M059J (cell line): ENCODE measurements at regions not wholly inside any gene's neighbourhood (a gene's known extent, or its start where the extent isn't known, plus 50 kb on each side); places are given as distances from the start of the nearest gene placed in this dataset.

ENCODE experiments used
- DNase-seq: peaks from one replicate; pipeline ENCODE4 v3.0.0-alpha.2; 2012; ENCODE audit warnings: low read depth

DNA sequence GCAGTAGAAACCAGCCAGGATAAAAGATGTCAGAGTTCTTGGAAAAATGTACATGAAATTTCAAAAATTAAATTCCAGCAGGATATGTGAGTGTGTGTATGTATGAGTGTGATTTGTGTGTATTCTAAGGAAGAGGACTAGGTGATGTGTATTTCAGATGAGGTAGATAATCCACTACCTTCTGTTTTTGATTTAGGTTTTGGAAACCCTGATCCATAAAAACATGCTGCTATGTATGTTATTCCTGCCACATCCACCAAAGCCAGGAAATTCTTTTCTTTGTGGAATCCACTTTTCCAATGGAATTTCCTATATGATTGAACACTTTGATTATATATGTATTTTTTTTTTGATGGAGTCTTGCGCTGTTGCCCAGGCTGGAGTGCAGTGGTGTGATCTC, 276.9 kb downstream of the UQCRFS1 start:
- DNase-seq: no peak

GRCh38 chr19:28934631-28935030, 278.3 kb downstream of the UQCRFS1 start:
- DNase-seq: no peak

GRCh38 chr19:28933039-28933438, 279.9 kb downstream of the UQCRFS1 start:
- no peak for DNase-seq

DNA sequence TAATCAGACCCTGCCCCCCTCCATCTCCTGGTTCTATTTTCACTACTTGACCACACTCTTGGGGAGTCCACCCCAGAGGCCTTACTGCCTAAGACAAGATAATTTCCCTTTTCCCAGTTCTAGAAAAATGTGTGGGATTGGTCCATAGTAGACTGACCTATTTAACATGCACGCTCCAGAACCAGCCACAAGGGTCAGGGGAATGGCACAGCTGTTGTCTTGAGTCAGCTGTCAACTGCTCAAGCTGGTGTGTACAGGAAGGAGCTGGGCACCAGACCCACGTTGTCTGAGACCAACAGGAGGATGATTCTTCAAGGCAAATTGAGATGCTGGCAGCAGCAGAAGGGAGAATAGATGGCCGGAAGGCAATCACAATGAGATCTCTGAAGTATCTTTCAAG, 280.5 kb downstream of the UQCRFS1 start:
- no peak for DNase-seq

DNA sequence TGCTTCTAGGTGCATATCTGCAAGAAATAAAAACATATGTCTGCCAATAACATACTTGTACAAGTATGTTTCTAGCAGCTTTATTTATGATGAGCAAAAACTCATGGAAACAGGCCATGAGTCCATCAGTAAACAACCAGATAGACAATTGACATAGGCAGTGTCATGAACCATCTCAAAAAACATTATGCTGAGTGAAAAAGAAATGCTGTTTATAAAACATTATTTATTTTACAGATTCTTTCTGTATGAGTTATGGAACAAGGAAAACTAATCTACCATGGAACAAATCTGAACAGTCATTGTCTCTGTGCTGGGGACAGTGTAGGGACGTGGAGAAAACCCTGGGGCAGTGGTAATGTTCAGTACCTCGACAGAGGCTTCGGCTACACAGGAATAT, 283.9 kb downstream of the UQCRFS1 start:
- no peak for DNase-seq

GRCh38 chr19:28927456-28927855, 285.5 kb downstream of the UQCRFS1 start:
- DNase-seq: no peak

GRCh38 chr19:28920269-28921066, 292.5 kb downstream of the UQCRFS1 start:
- DNase-seq: no peak

DNA sequence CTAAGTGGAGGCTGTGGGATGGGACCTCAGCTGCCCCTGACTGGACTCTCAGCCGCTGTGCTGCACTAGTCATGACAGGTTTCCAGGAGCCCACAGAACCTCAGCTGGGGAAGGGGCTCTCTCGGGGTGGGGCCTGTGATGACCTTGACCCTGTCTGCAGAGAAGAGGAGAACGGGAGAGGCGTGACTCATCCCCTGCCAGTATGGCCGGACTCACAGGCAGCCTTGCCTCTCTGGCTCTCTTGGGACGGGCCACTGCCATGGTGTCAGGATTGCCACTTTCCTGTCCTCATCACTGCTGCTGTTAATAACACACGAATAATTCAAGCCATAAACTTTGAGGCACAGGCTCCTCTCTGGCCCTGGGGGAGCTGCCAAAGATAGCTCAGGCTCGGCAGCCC, 295.3 kb downstream of the UQCRFS1 start:
- no peak for DNase-seq

DNA sequence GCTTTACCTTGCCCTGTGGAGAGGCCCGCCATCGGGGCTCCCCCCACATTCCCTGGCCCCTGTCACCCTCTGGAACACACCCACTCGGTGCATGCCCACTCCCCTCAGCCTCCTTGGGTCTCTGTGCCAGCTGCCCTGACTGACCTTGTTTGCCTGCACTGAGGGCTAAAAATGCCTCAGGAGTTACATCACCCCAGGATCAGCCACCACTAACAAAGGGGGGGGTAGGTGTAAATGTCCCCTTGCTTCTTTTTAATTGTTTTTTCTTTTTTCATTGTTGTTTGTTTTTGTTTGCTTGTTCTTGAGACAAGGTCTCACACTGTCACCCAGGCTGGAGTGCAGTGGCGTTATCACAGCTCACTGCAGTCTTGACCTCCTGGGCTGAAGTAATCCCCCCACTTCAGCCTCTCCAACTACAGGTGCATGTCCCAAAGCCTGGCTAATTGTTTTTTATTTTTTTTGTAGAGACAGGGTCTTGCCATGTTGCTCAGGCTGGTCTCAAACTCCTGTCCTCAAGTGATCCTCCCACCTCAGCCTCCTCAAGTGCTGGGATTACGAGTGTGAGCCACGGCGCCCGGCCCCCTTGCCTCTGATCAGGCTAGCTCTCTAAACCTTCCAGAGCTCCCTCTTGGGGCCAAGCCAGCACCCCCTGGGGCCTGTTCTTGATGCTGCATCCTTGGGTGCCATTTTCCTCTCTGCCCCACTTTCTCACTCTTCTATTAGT, 297.1 kb downstream of the UQCRFS1 start:
- DNase-seq: no peak

- no peak for DNase-seq
Measured at GRCh38 chr19:28915202-28915601, 297.7 kb downstream of the UQCRFS1 start.

- no peak for DNase-seq
Measured at GRCh38 chr19:28914173-28914572, 298.8 kb downstream of the UQCRFS1 start.

DNA sequence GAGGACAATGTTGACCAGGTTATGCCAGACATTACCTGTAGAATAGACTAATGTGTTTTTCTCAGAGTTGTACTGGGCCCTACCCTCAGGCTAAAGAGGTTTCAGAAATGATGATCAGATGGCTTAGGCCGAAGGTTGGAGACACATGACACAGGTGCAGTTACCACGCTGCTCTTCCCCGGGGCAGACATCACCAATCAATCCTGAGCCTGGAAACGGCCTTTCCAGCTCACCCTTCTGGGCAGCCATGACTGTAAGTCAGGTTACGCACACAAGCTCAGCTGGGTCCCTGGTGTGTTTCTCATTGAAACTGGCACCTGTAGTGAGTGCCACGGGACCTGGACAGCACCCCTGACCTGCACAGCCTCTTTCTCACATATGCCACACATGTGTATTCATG, 299.3 kb downstream of the UQCRFS1 start:
- no peak for DNase-seq

DNA sequence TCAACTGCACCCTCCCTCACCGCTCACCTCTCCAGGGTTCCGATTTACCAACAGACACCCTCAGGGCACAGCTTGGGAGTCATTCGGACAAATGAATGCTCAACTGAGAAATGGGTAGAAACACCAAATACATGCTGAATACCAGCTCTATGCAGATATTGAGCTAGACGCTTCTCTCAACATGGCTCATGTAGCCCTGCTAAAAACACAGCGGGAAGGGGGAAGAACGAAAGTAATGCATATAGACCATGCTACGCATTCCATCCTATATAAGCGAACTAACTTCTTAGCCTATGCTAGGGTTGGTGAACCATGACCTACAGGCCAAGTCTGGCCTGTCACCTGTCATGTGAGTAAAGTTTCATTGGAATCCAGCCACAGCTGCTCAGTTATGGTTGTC, 304.0 kb downstream of the UQCRFS1 start:
- no peak for DNase-seq

GRCh38 chr19:28907534-28907933, 305.4 kb downstream of the UQCRFS1 start:
- no peak for DNase-seq

- DNase-seq: peak; percentile 2
Measured at GRCh38 chr19:28905996-28906395, 307.0 kb downstream of the UQCRFS1 start.

DNA sequence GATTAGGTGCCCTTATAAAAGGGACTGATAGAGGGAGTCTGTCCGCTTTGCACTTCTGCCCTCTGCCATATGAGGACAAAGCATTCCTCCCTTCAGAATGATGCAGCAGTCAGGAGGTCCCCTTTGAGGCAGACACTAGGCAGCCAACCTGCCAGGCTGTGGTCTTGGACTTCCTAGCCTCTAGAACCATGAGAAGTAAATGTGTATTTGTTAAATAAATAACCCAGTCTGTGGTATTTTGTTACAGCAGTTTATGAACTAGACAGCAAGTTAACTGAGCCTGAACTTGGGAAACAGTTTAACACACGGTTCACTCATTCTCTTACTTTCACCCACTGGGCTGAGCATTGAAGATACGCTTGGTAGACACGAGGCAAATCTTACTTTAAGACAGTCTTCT, 313.2 kb downstream of the UQCRFS1 start:
- no peak for DNase-seq

GRCh38 chr19:28898249-28898648, 314.7 kb downstream of the UQCRFS1 start:
- peak; percentile 3 for DNase-seq

DNA sequence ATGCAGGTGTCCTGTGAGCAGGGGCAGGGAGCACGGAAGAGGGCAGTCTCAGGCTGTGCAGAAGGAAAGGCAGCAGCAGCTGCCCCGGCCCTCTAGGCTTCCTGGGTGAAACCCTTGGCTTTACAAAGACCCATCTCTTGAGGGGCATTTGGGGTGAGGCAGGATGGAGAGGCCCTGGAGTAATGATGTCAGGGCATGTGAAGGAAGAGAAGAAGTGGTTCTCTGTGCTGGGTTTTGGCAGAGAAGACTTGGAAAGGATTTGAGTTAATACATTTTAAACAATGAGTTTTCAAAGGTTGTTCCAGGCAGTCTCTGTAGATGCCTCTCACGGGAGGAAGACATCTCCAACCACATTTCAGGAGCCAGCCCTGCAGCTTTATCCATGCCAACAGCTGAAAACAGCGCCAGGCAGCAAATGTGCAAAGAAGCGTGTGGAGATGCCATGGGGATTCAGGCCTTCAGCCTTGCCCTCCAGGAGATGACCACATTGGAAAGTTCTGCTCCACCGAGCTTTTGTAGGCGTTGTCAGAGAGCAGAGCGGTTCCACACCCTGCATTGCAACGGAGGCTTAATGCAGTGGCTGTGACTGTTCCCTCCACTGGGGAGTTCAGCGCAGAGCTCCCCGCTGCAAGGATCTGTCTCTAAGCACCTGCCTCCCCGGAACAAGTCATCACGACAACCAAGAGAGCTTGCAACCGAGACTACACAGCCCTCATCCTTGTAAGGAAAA, 322.8 kb downstream of the UQCRFS1 start:
- no peak for DNase-seq

DNA sequence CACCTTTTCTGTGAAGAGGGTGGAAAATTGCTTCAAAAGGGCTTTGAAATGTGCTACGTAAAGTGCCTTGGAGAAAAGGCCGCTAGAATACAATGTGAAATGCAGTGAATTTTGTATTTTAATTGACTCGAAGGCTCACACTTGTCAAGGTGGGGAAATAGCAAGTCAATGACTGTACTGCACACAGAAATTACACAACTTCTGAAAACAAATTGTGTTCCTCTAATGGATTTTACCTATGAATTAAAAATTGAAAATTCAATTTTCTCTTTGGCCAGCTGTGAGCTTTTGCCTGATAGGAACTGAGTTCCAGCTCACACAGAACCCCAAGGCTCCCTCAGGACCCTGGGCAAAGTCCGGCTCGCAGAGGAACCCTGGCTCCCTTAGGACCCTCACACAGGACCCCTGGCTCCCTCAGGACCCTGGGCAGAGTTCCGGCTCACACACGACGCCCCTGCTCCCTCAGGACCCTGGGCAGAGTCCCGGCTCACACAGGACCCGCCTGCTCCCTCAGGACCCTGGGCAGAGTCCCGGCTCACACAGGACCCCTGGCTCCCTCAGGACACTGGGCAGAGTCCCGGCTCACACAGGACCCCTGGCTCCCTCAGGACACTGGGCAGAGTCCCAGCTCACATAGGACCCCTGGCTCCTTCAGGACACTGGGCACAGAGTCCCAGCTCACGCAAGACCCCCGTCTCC, 324.9 kb downstream of the UQCRFS1 start:
- no peak for DNase-seq

- DNase-seq: no peak
Measured at GRCh38 chr19:28886708-28887107, 326.2 kb downstream of the UQCRFS1 start.

- DNase-seq: no peak
Measured at GRCh38 chr19:28885965-28886364, 327.0 kb downstream of the UQCRFS1 start.
